K562 (cell line): ENCODE measurements at regions not wholly inside any gene's neighbourhood (a gene's known extent, or its start where the extent isn't known, plus 50 kb on each side); places are given as distances from the start of the nearest gene placed in this dataset.

Source experiments
- ATAC-seq: fragments of 200-7000 bp; cut with Tn5 transposase; 3 replicates; pipeline ENCODE4 v1.9.1; 2020; ENCODE audit warnings: moderate library complexity
- BruUV-seq: library from RNA; stranded (reverse); fragments of 400-500 nt; replicated peaks from 2 replicates; lab custom pipeline; 2021; lab: Mats Ljungman, UMichigan
- CTCF ChIA-PET: fragments of 300-600 bp; formaldehyde crosslinking; extraction: SDS; loops from one replicate; lab custom pipeline; 2021; ENCODE audit warnings: low intra/inter-chr PET ratio; lab: Yijun Ruan, JAX
- POLR2A ChIA-PET: fragments of 300-600, 350-650 bp; sonication (Branson Sonifier 250); formaldehyde crosslinking; extraction: SDS; loops from one replicate; lab custom pipeline; 2021; ENCODE audit warnings: antibody characterized with exemption, inconsistent platforms; lab: Yijun Ruan, JAX
- DNase-seq, 4 experiments: peaks; one replicate each; pipeline versions ENCODE4 v3.0.0 to v3.0.0-alpha.2; 2011 to 2018; ENCODE audit warnings: low spot score in 3 of 4, mixed read lengths in 3 of 4; ENCODE audit errors: extremely low read depth in 1 of 4
- FAIRE-seq: peaks from 2 replicates; lab custom pipeline; 2011; peaks lifted over from hg19 to GRCh38; lab: Jason Lieb, UNC
- H2AFZ ChIP-seq: 2 replicates; pipeline ENCODE4 v1.6.0; 2011; ENCODE audit warnings: low read depth, low read length, control low read depth, inconsistent platforms
- H3K27ac ChIP-seq: fragments of 200-600 bp; 3 replicates; pipeline ENCODE4 v1.8.0; 2011; ENCODE audit warnings: low read depth, mild to moderate bottlenecking, control low read depth, inconsistent platforms, low read length, moderate library complexity, mixed read lengths; ENCODE audit errors: extremely low read depth
- H3K27me3 ChIP-seq, 2 experiments: fragments of 300-600 bp in 1 of 2; 2 replicates in 1 of 2; 3 replicates in 1 of 2; pipeline versions ENCODE4 v1.6.0 to v1.8.0; 2011; ENCODE audit warnings: inconsistent platforms in 2 of 2, low read length in 2 of 2, mild to moderate bottlenecking in 1 of 2, mixed read lengths in 1 of 2, moderate library complexity in 1 of 2; ENCODE audit not compliant: control insufficient read depth in 2 of 2, insufficient read depth in 2 of 2
- H3K36me3 ChIP-seq: fragments of 300-600 bp; 3 replicates; pipeline ENCODE4 v1.8.0; 2011; ENCODE audit warnings: mild to moderate bottlenecking, low read length, inconsistent platforms; ENCODE audit not compliant: control insufficient read depth, insufficient read depth
- H3K4me1 ChIP-seq, 2 experiments: fragments of 200-600 bp in 1 of 2; replicated peaks in 1 of 2; 2 replicates in 1 of 2; 3 replicates in 1 of 2; pipeline versions ENCODE4 v1.5.1 to v1.8.0; 2011; ENCODE audit warnings: inconsistent platforms in 2 of 2, low read length in 2 of 2, mild to moderate bottlenecking in 1 of 2, mixed read lengths in 1 of 2, moderate library complexity in 1 of 2; ENCODE audit not compliant: control insufficient read depth in 2 of 2, insufficient read depth in 2 of 2
- H3K4me2 ChIP-seq: 2 replicates; pipeline ENCODE4 v1.6.1; 2011; ENCODE audit warnings: low read length, control low read depth, inconsistent platforms, mixed read lengths; ENCODE audit not compliant: insufficient read depth
- H3K4me3 ChIP-seq: fragments of 200-600 bp; sonication (generic), shearing (Covaris generic); 2 replicates; pipeline ENCODE4 v1.5.1; 2016; ENCODE audit warnings: control low read depth, inconsistent platforms
- H3K79me2 ChIP-seq: fragments of 200-600 bp; 3 replicates; pipeline ENCODE4 v1.8.0; 2011; ENCODE audit warnings: low read length, inconsistent platforms; ENCODE audit not compliant: control insufficient read depth, insufficient read depth
- H3K9ac ChIP-seq, 2 experiments: 2 replicates each; pipeline versions ENCODE4 v1.6.0 to v1.6.1; 2011; ENCODE audit warnings: low read depth in 2 of 2, low read length in 2 of 2, control low read depth in 1 of 2, inconsistent platforms in 1 of 2, mild to moderate bottlenecking in 1 of 2, mixed read lengths in 1 of 2; ENCODE audit not compliant: insufficient read depth in 1 of 2
- H3K9me1 ChIP-seq: one replicate; pipeline ENCODE4 v1.6.0; 2011; ENCODE audit warnings: inconsistent platforms, mild to moderate bottlenecking, low read length, moderate library complexity; ENCODE audit not compliant: control insufficient read depth, insufficient read depth
- H3K9me3 ChIP-seq: replicated peaks from 2 replicates; pipeline ENCODE4 v1.5.1; 2011; ENCODE audit warnings: low read depth, low read length, inconsistent platforms; ENCODE audit not compliant: control insufficient read depth, insufficient read depth
- H4K20me1 ChIP-seq: replicated peaks from 2 replicates; pipeline ENCODE4 v1.6.1; 2011; ENCODE audit warnings: low read length, inconsistent platforms, mixed read lengths; ENCODE audit not compliant: control insufficient read depth, insufficient read depth
- CBX3 ChIP-seq, 2 experiments: IDR thresholded peaks; 1 replicate in 1 of 2; 2 replicates in 1 of 2; pipeline ENCODE4 v1.6.1; 2012; ENCODE audit warnings: inconsistent platforms in 2 of 2, low read length in 2 of 2, borderline replicate concordance in 1 of 2, control low read depth in 1 of 2
- CEBPG ChIP-seq, 3 experiments: fragments of 200-800 bp in 1 of 3; sonication (Bioruptor generic) in 1 of 3; sonication (generic) in 1 of 3; formaldehyde crosslinking in 1 of 3; IDR thresholded peaks in 2 of 3; conservative IDR thresholded peaks in 1 of 3; 2 replicates each; pipeline versions ENCODE4 v1.6.1 to v1.8.0; 2016 to 2022; ENCODE audit warnings: missing compliant biosample characterization in 2 of 3, missing genetic modification characterization in 2 of 3, mild to moderate bottlenecking in 1 of 3, missing genetic modification reagents in 1 of 3
- EHMT2 ChIP-seq: fragments of 450-650 bp; IDR thresholded peaks from 2 replicates; pipeline ENCODE4 v1.6.1; 2018; ENCODE audit warnings: antibody characterized with exemption
- ETV6 ChIP-seq, 3 experiments: fragments of 150-350 bp in 1 of 3; sonication (generic) in 1 of 3; formaldehyde crosslinking in 1 of 3; IDR thresholded peaks; 2 replicates each; pipeline versions ENCODE4 v1.6.1 to v1.8.0; 2014 to 2022; ENCODE audit warnings: borderline replicate concordance in 2 of 3, low read depth in 2 of 3, antibody characterized with exemption in 1 of 3, low read length in 1 of 3, mild to moderate bottlenecking in 1 of 3, missing genetic modification reagents in 1 of 3
- EZH2 ChIP-seq: IDR thresholded peaks from 2 replicates; pipeline ENCODE4 v1.6.1; 2012; ENCODE audit warnings: low read depth, mild to moderate bottlenecking, inconsistent platforms, low read length, borderline replicate concordance
- HDAC2 ChIP-seq: fragments of 450-650 bp; IDR thresholded peaks from 2 replicates; pipeline ENCODE4 v1.6.1; 2016; ENCODE audit warnings: mild to moderate bottlenecking
- MIER1 ChIP-seq: fragments of 450-650 bp; IDR thresholded peaks from 2 replicates; pipeline ENCODE4 v1.6.1; 2016; ENCODE audit warnings: antibody characterized with exemption, mild to moderate bottlenecking, low read depth
- NCOA2 ChIP-seq, 2 experiments: fragments of 450-650 bp; IDR thresholded peaks; 2 replicates each; pipeline ENCODE4 v1.6.1; 2018; ENCODE audit warnings: mild to moderate bottlenecking in 2 of 2, moderate library complexity in 1 of 2; ENCODE audit not compliant: partially characterized antibody in 2 of 2
- POLR2AphosphoS2 ChIP-seq: IDR thresholded peaks from 2 replicates; pipeline ENCODE4 v1.6.1; 2012; ENCODE audit warnings: low read length, improper control_type of control experiment
- RAD21 ChIP-seq, 2 experiments: fragments of 250-450 bp in 1 of 2; fragments of 450-650 bp in 1 of 2; sonication (Bioruptor Pico) in 1 of 2; formaldehyde crosslinking in 1 of 2; IDR thresholded peaks in 1 of 2; conservative IDR thresholded peaks in 1 of 2; 2 replicates each; pipeline versions ENCODE4 v1.4.0 to v1.8.0; 2020 to 2022; ENCODE audit warnings: mild to moderate bottlenecking in 2 of 2, moderate library complexity in 1 of 2
- SAFB2 ChIP-seq: fragments of 200-400 bp; formaldehyde crosslinking; IDR thresholded peaks from 2 replicates; pipeline ENCODE4 v1.6.1; 2018; ENCODE audit warnings: borderline replicate concordance, low read length, low read depth, moderate library complexity; ENCODE audit not compliant: severe bottlenecking
- SRF ChIP-seq, 2 experiments: fragments of 250-450, 450-650 bp in 1 of 2; sonication (Bioruptor Pico) in 1 of 2; sonication (generic) in 1 of 2; formaldehyde crosslinking; IDR thresholded peaks; 2 replicates each; pipeline versions ENCODE4 v1.5.0 to v1.5.1; 2020 to 2022; ENCODE audit warnings: mild to moderate bottlenecking in 1 of 2, missing genetic modification reagents in 1 of 2
- TOE1 ChIP-seq, 2 experiments: fragments of 450-650 bp in 1 of 2; sonication (generic) in 1 of 2; formaldehyde crosslinking in 1 of 2; IDR thresholded peaks; 2 replicates each; pipeline versions ENCODE4 v1.7.1 to v1.8.0; 2016 to 2022; ENCODE audit warnings: borderline replicate concordance in 2 of 2, mild to moderate bottlenecking in 2 of 2, antibody characterized with exemption in 1 of 2, inconsistent platforms in 1 of 2, low read depth in 1 of 2, missing genetic modification reagents in 1 of 2, moderate library complexity in 1 of 2
- ZNF347 ChIP-seq: fragments of 450-650 bp; formaldehyde crosslinking; IDR thresholded peaks from 2 replicates; pipeline ENCODE4 v1.4.0; 2020; ENCODE audit warnings: low read depth, mild to moderate bottlenecking, moderate library complexity
- ZNF507 ChIP-seq: conservative IDR thresholded peaks from 2 replicates; pipeline ENCODE4 v1.6.1; 2017; ENCODE audit warnings: missing genetic modification characterization, missing compliant biosample characterization
- WGBS: fragments of 100-300 bp; shearing (Covaris generic); methylation state at CpG from one replicate; pipeline ENCODE4 v1.1.6; 2016; ENCODE audit warnings: low coverage, mixed read lengths; ENCODE audit not compliant: insufficient coverage; ENCODE audit errors: missing lambda C conversion rate; 5-methylcytosine and 5-hydroxymethylcytosine counted together
- in situ Hi-C: fragments of 300-500 bp; cut with MboI; formaldehyde crosslinking; loops from 4 replicates; pipeline ENCODE4 v1.15.0; 2018; ENCODE audit warnings: inconsistent platforms, mixed read lengths
- intact Hi-C: fragments of 100-400 bp; cut with micrococcal nuclease; formaldehyde crosslinking; loops from 2 replicates; pipeline ENCODE4 v1.14.2; 2022

DNA sequence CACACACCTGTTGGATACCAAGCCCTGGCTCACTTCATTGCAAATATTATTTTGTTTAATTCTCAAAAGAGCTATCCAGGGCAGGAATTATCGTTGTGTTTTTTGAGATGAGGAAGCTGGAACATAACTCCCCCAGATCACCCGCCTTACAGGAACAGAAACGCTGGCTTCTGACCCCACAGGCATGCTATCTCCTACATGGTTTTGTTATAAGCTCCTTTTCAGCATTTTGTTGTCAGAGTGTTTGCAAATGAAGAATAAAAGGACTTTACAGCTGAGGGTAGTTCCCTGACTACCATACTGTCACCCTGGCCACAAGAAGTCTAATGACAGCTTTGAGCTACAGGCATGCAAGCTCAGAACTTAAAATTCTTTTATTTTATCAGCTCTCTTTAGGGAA lies 62.0 kb upstream of the MRPS9 start (continued):
- TF ChIP-seq POLR2AphosphoS2 (no peak), ZNF347 (CRISPR knock-in tag) (no peak)
- TF ChIP-seq, all 486 proteins: peak for 0

DNA sequence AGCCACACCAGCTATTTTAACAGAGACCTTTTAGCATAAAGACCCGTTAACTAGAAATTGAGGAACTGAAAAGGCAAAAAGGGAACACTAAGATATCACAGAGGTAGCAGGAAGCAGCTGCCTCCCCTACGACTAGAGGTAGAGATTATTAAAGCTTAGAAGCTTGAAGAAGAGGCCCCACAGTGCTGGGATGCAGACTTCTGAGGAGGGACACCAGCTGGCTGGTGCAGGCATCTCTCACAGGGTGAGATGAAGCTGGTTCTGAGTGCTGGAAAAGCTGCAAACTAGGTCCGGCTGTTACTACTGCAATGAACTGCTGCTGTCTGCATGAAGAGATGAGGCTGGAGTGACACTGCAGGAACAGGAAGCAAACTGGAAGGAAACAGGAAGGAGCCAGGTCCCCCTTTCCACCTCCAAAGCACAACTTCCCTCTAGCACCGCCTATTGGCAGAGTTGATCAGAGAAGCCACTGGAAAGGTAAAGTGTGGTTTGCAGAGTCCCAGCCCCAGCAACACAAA lies 61.2 kb upstream of the MRPS9 start:
- Histone ChIP-seq H3K27me3 (peaks cover 0 to 12% of the 10 kb centered on the region in 2 experiments; a peak in 3 of 5 replicates), H3K9me3 (no peaks in the 10 kb centered on the region), H3K27ac (no peak overlapping the region), H2AFZ (peak overlapping the region; percentile 77), H3K4me1 (no peaks in the 10 kb centered on the region), H3K4me3 (no peak overlapping the region), H3K4me2 (0 out of 2 replicates have a peak overlapping the region, but pooled peaks have one; percentile 20), H3K36me3 (no peaks in the 10 kb centered on the region), H3K9ac (no peak overlapping the region), H4K20me1 (no peaks in the 10 kb centered on the region), H3K79me2 (no peaks in the 10 kb centered on the region), H3K9me1 (no peaks in the 10 kb centered on the region)
- in situ Hi-C loops, result no loop called here
- intact Hi-C loops, result no loop called here
- ATAC-seq (peak; percentile 89), FAIRE-seq (no peak), DNase-seq (peak; percentile 21 to 50 (median 35))
- 2% methylated on average over 4 of the region's 4 CpGs for WGBS
- ChIA-PET CTCF (no interaction called here), POLR2A (no interaction called here)
- no TSS peak for BruUV-seq
- TF ChIP-seq ZNF507 (tag) (no peak), RAD21 (CRISPR knock-in tag; conservative IDR thresholded peaks at IDR 0.05 in 1 of 2, IDR thresholded peaks at IDR 0.05 in 1 of 2) (peak in 1 of 2 experiments; percentile 33; a peak in 2 of 4 replicates), CEBPG (CRISPR knock-in tag; IDR thresholded peaks at IDR 0.05) (no peak), CEBPG (tag; conservative IDR thresholded peaks at IDR 0.05 in 1 of 2, IDR thresholded peaks at IDR 0.05 in 1 of 2) (no peak), CBX3 (IDR thresholded peaks at IDR 0.05; ENCODE audit: borderline replicate concordance in 1 of 2, low read length in 2 of 2) (peak in 1 of 2 experiments; percentile 39; a peak in 1 of 3 replicates), SRF (CRISPR knock-in tag; IDR thresholded peaks at IDR 0.05) (no peak), SAFB2 (no peak), EZH2 (no peak), ETV6 (IDR thresholded peaks at IDR 0.05; ENCODE audit: borderline replicate concordance in 1 of 2, low read depth in 2 of 2, low read length in 1 of 2) (peak; percentile 52 to 82; a peak in 3 of 4 replicates), ETV6 (CRISPR knock-in tag; IDR thresholded peaks at IDR 0.05; ENCODE audit: borderline replicate concordance) (no peak), MIER1 (no peak), NCOA2 (IDR thresholded peaks at IDR 0.05; ENCODE audit: partially characterized antibody in 2 of 2) (no peak), TOE1 (IDR thresholded peaks at IDR 0.05; ENCODE audit: borderline replicate concordance) (no peak), TOE1 (CRISPR knock-in tag; IDR thresholded peaks at IDR 0.05; ENCODE audit: borderline replicate concordance, low read depth) (no peak), EHMT2 (peak; percentile 83; the same call in 1 of the 2 replicates), HDAC2 (no peak)
